ENCODE measurements at regions not wholly inside any gene's neighbourhood (a gene's known extent, or its start where the extent isn't known, plus 50 kb on each side); places are given as distances from the start of the nearest gene placed in this dataset.

GRCh38 chr6:151671195-151671594 lies 136.3 kb upstream of the ESR1 start:
- Histone ChIP-seq H3K4me1 (ENCODE audit: control insufficient read depth in 1 of 2, insufficient read depth in 2 of 2, low read depth in 1 of 2, low read length in 1 of 2) (no peaks in the 10 kb centered on the region), H2AFZ (ENCODE audit: low read depth) (no peak overlapping the region), H4K20me1 (ENCODE audit: insufficient read depth) (no peaks in the 10 kb centered on the region), H3K9me2 (no peaks in the 10 kb centered on the region), H3K4me2 (no peak overlapping the region), H3K4me3 (ENCODE audit: low read depth in 2 of 2, low read length in 1 of 2) (no peak overlapping the region), H3F3A (replicated peaks; ENCODE audit: insufficient read depth) (no peaks in the 10 kb centered on the region), H3K27ac (ENCODE audit: low read depth in 2 of 2, low read length in 1 of 2) (no peak overlapping the region), H3K79me2 (ENCODE audit: insufficient read depth) (no peaks in the 10 kb centered on the region), H3K36me3 (replicated peaks in 1 of 2; ENCODE audit: control insufficient read depth in 1 of 2, insufficient read depth in 2 of 2, low read length in 1 of 2) (no peaks in the 10 kb centered on the region), H3K9me3 (no peaks in the 10 kb centered on the region), H3K27me3 (ENCODE audit: insufficient read depth) (no peaks in the 10 kb centered on the region), H3K9ac (no peak overlapping the region)
- POLR2A ChIA-PET = no interaction called here
- WGBS (ENCODE audit: low lambda C conversion rate) = 46% methylated on average over 5 of the region's 5 CpGs
- no peak for DNase-seq
- CTCF ChIA-PET = no interaction called here
- TF ChIP-seq NFIC (IDR thresholded peaks at IDR 0.05; ENCODE audit: borderline replicate concordance) (no peak), MAX (IDR thresholded peaks at IDR 0.05; ENCODE audit: low read depth) (no peak), NRF1 (IDR thresholded peaks at IDR 0.05; ENCODE audit: low read depth, low read length) (no peak), EP300 (IDR thresholded peaks at IDR 0.05; ENCODE audit: borderline replicate concordance in 1 of 2, low read depth in 1 of 2, low read length in 1 of 2) (no peak)

GRCh38 chr6:151674578-151674977 lies 132.9 kb upstream of the ESR1 start:
- CTCF ChIA-PET = interaction anchor here (1.5 to 1.6 kb wide), 2 partner anchors 12 to 19 kb away, joined by 5 to 7 read pairs; no protein-coding TSS in a partner anchor
- no peaks in the 10 kb centered on the region for H3K27me3 ChIP-seq (ENCODE audit: insufficient read depth)
- POLR2A ChIA-PET = no interaction called here

More at GRCh38 chr6:151674578-151674977, 132.9 kb upstream of the ESR1 start:
- Histone ChIP-seq H4K20me1 (ENCODE audit: insufficient read depth) (no peaks in the 10 kb centered on the region), H3K4me1 (ENCODE audit: control insufficient read depth in 1 of 2, insufficient read depth in 2 of 2, low read depth in 1 of 2, low read length in 1 of 2) (no peaks in the 10 kb centered on the region), H3K9me3 (no peaks in the 10 kb centered on the region), H3K36me3 (replicated peaks in 1 of 2; ENCODE audit: control insufficient read depth in 1 of 2, insufficient read depth in 2 of 2, low read length in 1 of 2) (no peaks in the 10 kb centered on the region), H3K9ac (no peak overlapping the region), H3K4me3 (ENCODE audit: low read depth in 2 of 2, low read length in 1 of 2) (no peak overlapping the region), H3K4me2 (no peak overlapping the region), H3K27ac (ENCODE audit: low read depth in 2 of 2, low read length in 1 of 2) (no peak overlapping the region), H2AFZ (ENCODE audit: low read depth) (no peak overlapping the region), H3K9me2 (no peaks in the 10 kb centered on the region), H3K79me2 (ENCODE audit: insufficient read depth) (no peaks in the 10 kb centered on the region), H3F3A (replicated peaks; ENCODE audit: insufficient read depth) (no peaks in the 10 kb centered on the region)
- DNase-seq = no peak
- TF ChIP-seq GABPA (IDR thresholded peaks at IDR 0.05; ENCODE audit: low read depth) = no peak
- no peak for TF ChIP-seq MXI1 (IDR thresholded peaks at IDR 0.05; ENCODE audit: low read depth, low read length)
- no peak for TF ChIP-seq SMC3 (IDR thresholded peaks at IDR 0.05; ENCODE audit: low read depth, low read length)
- TF ChIP-seq FOXJ3 (CRISPR knock-in tag; IDR thresholded peaks at IDR 0.05) = no peak
- TF ChIP-seq REST (IDR thresholded peaks at IDR 0.05; ENCODE audit: low read depth, low read length) = no peak
- no peak for TF ChIP-seq NRF1 (IDR thresholded peaks at IDR 0.05; ENCODE audit: low read depth, low read length)
- no peak for TF ChIP-seq ELF1 (IDR thresholded peaks at IDR 0.05)
- 90% methylated on average over 3 of the region's 3 CpGs for WGBS (ENCODE audit: low lambda C conversion rate)
